NB4 (cell line): ENCODE measurements at regions not wholly inside any gene's neighbourhood (a gene's known extent, or its start where the extent isn't known, plus 50 kb on each side); places are given as distances from the start of the nearest gene placed in this dataset.
"Not testable (repeated sequence)": the region's sequence is repeated elsewhere in the genome, so short reads cannot be mapped to it uniquely, and the experiment has no call there.

Experiments used
- DNase-seq: peaks from one replicate; pipeline ENCODE4 v3.0.0; 2010; ENCODE audit warnings: low read depth
- H3K4me3 ChIP-seq: one replicate; pipeline ENCODE4 v1.5.1; 2011; ENCODE audit warnings: mild to moderate bottlenecking, low read depth, low read length, moderate library complexity
- MYC ChIP-seq: IDR thresholded peaks from 2 replicates; pipeline ENCODE4 v1.6.1; 2011; ENCODE audit warnings: low read depth, low read length
- POLR2A ChIP-seq: IDR thresholded peaks from 2 replicates; pipeline ENCODE4 v1.6.1; 2011; ENCODE audit warnings: mild to moderate bottlenecking; ENCODE audit not compliant: insufficient read length; ENCODE audit errors: extremely low read depth
- TF ChIP-seq, protein P1 (sequence below): IDR thresholded peaks from 2 replicates; pipeline ENCODE4 v1.6.1; 2011; ENCODE audit warnings: low read depth, low read length
- TF ChIP-seq, protein P2 (sequence below): IDR thresholded peaks from one replicate; pipeline ENCODE4 v1.5.1; 2012; ENCODE audit warnings: low read depth, low read length

- peak; percentile 91 for DNase-seq
- peak overlapping the region; percentile 12 for H3K4me3 ChIP-seq
- TF ChIP-seq, protein P1, sequence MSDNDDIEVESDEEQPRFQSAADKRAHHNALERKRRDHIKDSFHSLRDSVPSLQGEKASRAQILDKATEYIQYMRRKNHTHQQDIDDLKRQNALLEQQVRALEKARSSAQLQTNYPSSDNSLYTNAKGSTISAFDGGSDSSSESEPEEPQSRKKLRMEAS: peak; percentile 50; the same call in 1 of the 2 replicates
- TF ChIP-seq MYC: peak; percentile 93
- TF ChIP-seq POLR2A: no peak
- TF ChIP-seq, protein P2, sequence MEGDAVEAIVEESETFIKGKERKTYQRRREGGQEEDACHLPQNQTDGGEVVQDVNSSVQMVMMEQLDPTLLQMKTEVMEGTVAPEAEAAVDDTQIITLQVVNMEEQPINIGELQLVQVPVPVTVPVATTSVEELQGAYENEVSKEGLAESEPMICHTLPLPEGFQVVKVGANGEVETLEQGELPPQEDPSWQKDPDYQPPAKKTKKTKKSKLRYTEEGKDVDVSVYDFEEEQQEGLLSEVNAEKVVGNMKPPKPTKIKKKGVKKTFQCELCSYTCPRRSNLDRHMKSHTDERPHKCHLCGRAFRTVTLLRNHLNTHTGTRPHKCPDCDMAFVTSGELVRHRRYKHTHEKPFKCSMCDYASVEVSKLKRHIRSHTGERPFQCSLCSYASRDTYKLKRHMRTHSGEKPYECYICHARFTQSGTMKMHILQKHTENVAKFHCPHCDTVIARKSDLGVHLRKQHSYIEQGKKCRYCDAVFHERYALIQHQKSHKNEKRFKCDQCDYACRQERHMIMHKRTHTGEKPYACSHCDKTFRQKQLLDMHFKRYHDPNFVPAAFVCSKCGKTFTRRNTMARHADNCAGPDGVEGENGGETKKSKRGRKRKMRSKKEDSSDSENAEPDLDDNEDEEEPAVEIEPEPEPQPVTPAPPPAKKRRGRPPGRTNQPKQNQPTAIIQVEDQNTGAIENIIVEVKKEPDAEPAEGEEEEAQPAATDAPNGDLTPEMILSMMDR: peak; percentile 49
Observed at GRCh38 chr6:11460001-11460668, 77.4 kb upstream of the TMEM170B start.

DNA sequence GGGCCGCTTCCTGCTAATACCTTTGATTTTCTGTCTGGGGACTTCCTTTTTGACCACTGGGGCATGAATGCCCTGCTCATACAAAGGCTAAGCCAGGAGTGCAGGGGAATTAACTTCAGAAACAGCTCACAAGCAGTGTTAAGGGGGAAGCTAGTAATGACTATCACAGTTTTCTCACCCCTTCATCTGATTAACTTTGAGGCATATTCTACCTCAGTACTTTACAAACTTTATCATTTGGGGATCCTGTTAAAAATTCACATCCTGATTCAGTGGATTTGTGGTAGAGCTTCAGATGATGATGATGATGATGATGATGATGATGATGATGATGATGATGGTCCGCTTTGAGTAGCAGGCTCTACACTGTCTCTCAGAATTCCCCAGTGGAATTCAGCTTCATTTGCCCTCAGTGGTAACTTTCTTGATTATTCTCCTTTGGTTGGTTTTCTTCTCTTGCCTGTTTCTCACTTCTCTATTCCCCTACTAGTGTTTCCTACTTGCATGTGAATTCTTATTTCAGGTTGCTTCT, 78.4 kb upstream of the TMEM170B start:
- DNase-seq: peak; percentile 42
- TF ChIP-seq MYC (no peak), POLR2A (no peak)
- TF ChIP-seq, protein P1: no peak
- TF ChIP-seq, protein P2: no peak
- H3K4me3 ChIP-seq: no peak overlapping the region

GRCh38 chr6:11458509-11458908, 79.0 kb upstream of the TMEM170B start:
- no peak for TF ChIP-seq POLR2A
- no peak for TF ChIP-seq MYC
- TF ChIP-seq, protein P1: no peak
- TF ChIP-seq, protein P2: no peak
- no peak for DNase-seq

DNA sequence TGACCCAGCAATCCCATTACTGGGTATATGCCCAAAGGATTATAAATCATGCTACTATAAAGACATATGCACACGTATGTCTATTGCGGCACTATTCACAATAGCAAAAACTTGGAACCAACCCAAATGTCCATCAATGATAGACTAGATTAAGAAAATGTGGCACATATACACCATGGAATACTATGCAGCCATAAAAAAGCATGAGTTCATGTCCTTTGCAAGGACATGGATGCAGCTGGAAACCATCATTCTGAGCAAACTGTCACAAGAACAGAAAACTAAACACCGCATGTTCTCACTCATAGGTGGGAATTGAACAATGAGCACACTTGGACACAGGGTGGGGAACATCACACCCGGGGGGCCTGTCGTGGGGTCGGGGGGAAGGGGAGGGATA, 80.1 kb upstream of the TMEM170B start:
- not testable (repeated sequence) for DNase-seq, H3K4me3 ChIP-seq

More at GRCh38 chr6:11458509-11458908, 79.0 kb upstream of the TMEM170B start:
- H3K4me3 ChIP-seq: no peak overlapping the region

DNA sequence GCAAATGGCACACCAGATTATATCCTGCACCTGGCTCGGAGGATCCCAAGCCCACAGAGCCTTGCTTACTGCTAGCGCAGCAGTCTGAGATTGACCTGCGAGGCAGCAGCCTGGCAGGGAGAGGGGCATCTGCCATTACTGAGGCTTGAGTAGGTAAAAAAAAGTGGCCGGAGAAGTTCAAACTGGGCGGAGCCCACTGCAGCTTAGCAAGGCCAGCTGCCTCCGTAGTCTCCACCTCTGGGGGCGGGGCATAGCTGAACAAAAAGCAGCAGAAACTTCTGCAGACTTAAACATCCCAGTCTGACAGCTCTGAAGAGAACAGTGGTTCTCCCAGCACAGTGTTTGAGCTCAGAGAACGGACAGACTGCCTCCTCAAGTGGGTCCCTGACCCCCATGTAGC, 85.4 kb upstream of the TMEM170B start:
- H3K4me3 ChIP-seq, DNase-seq: not testable (repeated sequence)

DNA sequence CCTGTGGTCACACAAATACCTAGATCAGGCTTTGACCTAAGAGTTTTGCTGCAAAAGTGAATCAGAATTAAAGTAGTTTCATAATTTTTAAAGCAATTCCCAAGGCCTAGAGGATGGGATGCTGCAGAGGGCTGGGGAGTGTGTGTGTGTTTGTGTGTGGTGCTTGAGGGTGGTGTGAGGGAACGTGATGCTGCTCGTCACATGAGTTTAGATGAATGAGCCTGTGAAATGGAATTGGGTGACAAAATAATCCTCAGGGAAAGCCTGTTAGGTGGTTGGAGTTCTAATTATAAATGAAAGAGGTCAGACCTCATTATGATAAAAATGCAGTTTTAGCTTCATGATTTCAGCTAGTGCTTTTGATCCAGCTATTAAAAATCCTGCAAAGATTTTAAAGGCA, 87.5 kb upstream of the TMEM170B start:
- TF ChIP-seq POLR2A (no peak), MYC (no peak)
- TF ChIP-seq, protein P1: no peak
- TF ChIP-seq, protein P2: no peak
- no peak for DNase-seq
- H3K4me3 ChIP-seq: no peak overlapping the region

DNA sequence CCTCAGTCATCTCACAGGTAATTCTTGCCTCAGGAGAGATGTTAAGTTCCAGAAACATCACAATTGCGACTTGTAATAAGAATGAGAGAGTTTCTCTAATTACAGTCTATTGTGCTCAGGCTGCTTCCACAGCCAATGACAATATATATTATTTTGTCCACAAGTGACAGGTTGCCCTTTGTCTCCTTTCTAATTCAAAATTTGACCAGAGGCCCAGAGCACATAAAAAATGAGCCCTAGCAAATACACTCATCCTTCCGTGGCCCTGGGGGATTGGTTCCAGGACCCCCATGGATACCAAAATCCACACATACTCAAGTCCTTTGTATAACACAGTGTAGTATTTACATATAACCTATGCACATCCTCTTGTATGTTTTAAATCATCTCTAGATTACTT, 88.1 kb upstream of the TMEM170B start:
- no peak for DNase-seq
- TF ChIP-seq MYC (no peak), POLR2A (no peak)
- TF ChIP-seq, protein P1: no peak
- TF ChIP-seq, protein P2: no peak
- no peak overlapping the region for H3K4me3 ChIP-seq
